Pancreas (tissue), 10 donors: ENCODE measurements at regions not wholly inside any gene's neighbourhood (a gene's known extent, or its start where the extent isn't known, plus 50 kb on each side); places are given as distances from the start of the nearest gene placed in this dataset.

Experiments used
- ATAC-seq, 4 donors: fragments of 200-7000 bp; cut with Tn5 transposase; one replicate each; pipeline versions ENCODE4 v1.8.0 to v1.9.1; 2020; ENCODE audit warnings: mild to moderate bottlenecking in 4 of 4, moderate library complexity in 4 of 4
- DNase-seq, 6 donors: peaks; one replicate each; pipeline ENCODE4 v3.0.0-alpha.2; 2020
- FAIRE-seq: peaks from 2 replicates; lab custom pipeline; 2012; peaks lifted over from hg19 to GRCh38; lab: Jason Lieb, UNC
- H3K27ac ChIP-seq, 4 donors: fragments of 200-600 bp; sonication (generic); 1 replicate in 3 of 4; 2 replicates in 1 of 4; pipeline versions ENCODE4 v1.5.0 to v1.8.0; 2020
- H3K27me3 ChIP-seq, 4 donors: fragments of 200-600 bp; one replicate each; pipeline ENCODE4 v1.8.0; 2021
- H3K36me3 ChIP-seq, 3 donors: fragments of 200-600 bp; sonication (generic) in 1 of 3; one replicate each; pipeline versions ENCODE4 v1.5.0 to v1.8.0; 2020 to 2021
- H3K4me1 ChIP-seq, 3 donors: fragments of 200-600 bp; one replicate each; pipeline ENCODE4 v1.8.0; 2021
- H3K4me3 ChIP-seq, 4 donors: fragments of 200-600 bp; sonication (generic) in 2 of 4; one replicate each; pipeline versions ENCODE4 v1.5.0 to v1.8.0; 2020 to 2021
- H3K9me3 ChIP-seq, 4 donors: fragments of 200-600 bp; one replicate each; pipeline ENCODE4 v1.8.0; 2021
- CTCF ChIP-seq, 4 donors: fragments of 200-600 bp; sonication (generic) in 3 of 4; IDR thresholded peaks; one replicate each; pipeline versions ENCODE4 v1.5.0 to v1.8.0; 2021; ENCODE audit warnings: antibody characterized with exemption in 4 of 4
- WGBS, 2 donors: extraction: QIAGEN DNeasy Blood & Tissue Kit; methylation state at CpG; one replicate each; pipeline ENCODE4 v1.1.7; 2013; 5-methylcytosine and 5-hydroxymethylcytosine counted together
- intact Hi-C, 3 donors: fragments of 100-400 bp; cut with DNase I; formaldehyde crosslinking; loops; one replicate each; pipeline versions ENCODE4 v1.11.1 to v1.14.2; 2022
- donor health status: healthy with polysubstance abuse.
- donor health status: DM: no; HTN: no; CAD: no; lungs with moderate emphysema.
- donor health status: DM: no; HTN: no; CAD: no.
- donor health status: control.
- donor health status: control.
- donor health status: Bipolar disorder and iron deficiency.
- donor health status: DM: yes; HTN: yes; CAD: no.
- donor health status: DM: no; HTN: no; CAD: no.
- donor health status: DM: no; HTN: no; CAD: no.
- donor health status: DM: yes; HTN: yes; CAD: no.

DNA sequence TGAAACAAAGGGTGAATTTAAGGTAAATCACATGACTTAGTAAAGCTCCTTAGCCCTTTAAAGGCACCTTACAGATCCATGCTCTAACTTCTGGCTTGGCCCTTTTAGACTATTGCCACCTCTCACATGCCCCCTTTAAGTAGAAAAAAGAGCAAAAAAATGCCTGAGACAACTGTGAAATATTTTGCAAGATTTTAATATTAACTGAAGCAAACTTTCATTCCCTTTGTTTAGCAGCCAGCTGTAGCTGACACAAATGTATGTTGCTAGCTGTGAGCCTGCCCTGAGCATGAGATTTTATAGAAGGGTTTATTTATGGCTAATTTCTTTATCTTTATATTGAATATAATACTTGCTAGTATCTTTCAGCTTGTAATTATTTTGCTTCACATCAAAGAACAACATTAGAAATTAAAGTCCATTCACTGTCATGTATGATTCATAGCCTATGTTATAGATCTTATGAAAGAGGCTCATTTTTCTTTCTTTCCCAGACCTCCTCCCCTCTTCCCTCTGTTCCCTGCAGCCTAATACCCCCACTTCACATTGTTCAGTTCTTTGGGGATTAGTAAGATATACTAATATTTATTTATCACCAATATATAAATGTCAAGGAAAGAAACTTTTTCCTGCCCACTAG lies 637.2 kb upstream of the ZEB2 start:
- DNase-seq (no peak), ATAC-seq (no peak), FAIRE-seq (no peak)
- no peak for TF ChIP-seq CTCF (IDR thresholded peaks at IDR 0.05)
- H3K36me3 ChIP-seq, result no peaks in the 10 kb centered on the region
- no peak overlapping the region for H3K4me3 ChIP-seq
- no peaks in the 10 kb centered on the region for H3K9me3 ChIP-seq
- peaks cover 6 to 12% (median 7%) of the 10 kb centered on the region in 3 donors for H3K4me1 ChIP-seq
- H3K27me3 ChIP-seq, result no peaks in the 10 kb centered on the region
- intact Hi-C loops, result no loop called here
- H3K27ac ChIP-seq, result no peak overlapping the region

- DNase-seq (no peak), FAIRE-seq (no peak), ATAC-seq (no peak)
- H3K27me3 ChIP-seq, result no peaks in the 10 kb centered on the region
- no peak for TF ChIP-seq CTCF (IDR thresholded peaks at IDR 0.05)
- 90 to 91% methylated on average over 2 of the region's 2 CpGs for WGBS, 2 donors
- H3K9me3 ChIP-seq, result no peaks in the 10 kb centered on the region
- no peak overlapping the region for H3K27ac ChIP-seq
- H3K4me3 ChIP-seq, result no peak overlapping the region
- H3K36me3 ChIP-seq, result no peaks in the 10 kb centered on the region
- H3K4me1 ChIP-seq, result peaks cover 6 to 12% (median 7%) of the 10 kb centered on the region in 3 donors
- intact Hi-C loops, result no loop called here
Measured at GRCh38 chr2:145156199-145156598, 636.3 kb upstream of the ZEB2 start.

GRCh38 chr2:145155196-145155595 lies 635.3 kb upstream of the ZEB2 start:
- no peak for DNase-seq
- H3K36me3 ChIP-seq, result no peaks in the 10 kb centered on the region
- 71 to 76% methylated on average over 2 of the region's 2 CpGs for WGBS, 2 donors
- FAIRE-seq, result no peak
- no peak overlapping the region for H3K4me3 ChIP-seq
- ATAC-seq, result no peak
- TF ChIP-seq CTCF (IDR thresholded peaks at IDR 0.05), result no peak
- no peaks in the 10 kb centered on the region for H3K27me3 ChIP-seq
- peaks cover 6 to 12% (median 7%) of the 10 kb centered on the region in 3 donors for H3K4me1 ChIP-seq
- intact Hi-C loops, result no loop called here
- H3K9me3 ChIP-seq, result no peaks in the 10 kb centered on the region
- H3K27ac ChIP-seq, result no peak overlapping the region

- intact Hi-C loops, result no loop called here
- no peak for ATAC-seq
Measured at GRCh38 chr2:145154731-145155130, 634.8 kb upstream of the ZEB2 start.

More at GRCh38 chr2:145154731-145155130, 634.8 kb upstream of the ZEB2 start:
- no peak overlapping the region for H3K4me3 ChIP-seq
- H3K36me3 ChIP-seq, result no peaks in the 10 kb centered on the region
- TF ChIP-seq CTCF (IDR thresholded peaks at IDR 0.05), result no peak
- H3K9me3 ChIP-seq, result no peaks in the 10 kb centered on the region
- DNase-seq (no peak), FAIRE-seq (no peak)
- 74 to 81% methylated on average over 2 of the region's 2 CpGs for WGBS, 2 donors
- no peaks in the 10 kb centered on the region for H3K27me3 ChIP-seq
- H3K27ac ChIP-seq, result no peak overlapping the region
- H3K4me1 ChIP-seq, result peaks cover 6 to 12% (median 7%) of the 10 kb centered on the region in 3 donors
